HG02885 (cell line): ENCODE measurements at regions not wholly inside any gene's neighbourhood (a gene's known extent, or its start where the extent isn't known, plus 50 kb on each side); places are given as distances from the start of the nearest gene placed in this dataset.
"Not testable (repeated sequence)": the region's sequence is repeated elsewhere in the genome, so short reads cannot be mapped to it uniquely, and the experiment has no call there.

ENCODE experiments used
- ATAC-seq: cut with Tn5 transposase; IDR thresholded peaks from one replicate; pipeline ENCODE4 v1.9.1; 2021; ENCODE audit warnings: mild to moderate bottlenecking; ENCODE audit not compliant: unreplicated experiment, poor library complexity

GRCh38 chr2:7725171-7725849, 808.1 kb downstream of the RNF144A start:
- no peak for ATAC-seq

DNA sequence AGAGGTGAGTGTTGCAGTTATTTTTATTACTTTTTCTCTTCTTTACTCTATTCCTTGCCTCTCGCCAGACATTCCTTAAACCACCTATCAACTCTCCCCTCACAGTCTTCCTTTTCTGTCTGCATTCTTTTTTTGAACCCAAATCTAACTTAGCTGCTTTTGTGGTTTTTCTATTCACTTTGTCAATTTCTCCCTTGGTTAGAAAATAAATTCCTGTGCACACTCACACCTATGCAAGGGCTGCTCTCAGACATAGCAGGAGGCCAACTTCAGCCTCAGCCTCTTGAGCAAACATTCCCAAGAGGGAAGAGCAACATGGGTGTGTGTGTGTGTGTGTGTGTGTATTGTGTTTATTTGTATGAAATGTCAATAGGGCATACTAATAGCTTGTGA, 808.6 kb downstream of the RNF144A start:
- no peak for ATAC-seq

DNA sequence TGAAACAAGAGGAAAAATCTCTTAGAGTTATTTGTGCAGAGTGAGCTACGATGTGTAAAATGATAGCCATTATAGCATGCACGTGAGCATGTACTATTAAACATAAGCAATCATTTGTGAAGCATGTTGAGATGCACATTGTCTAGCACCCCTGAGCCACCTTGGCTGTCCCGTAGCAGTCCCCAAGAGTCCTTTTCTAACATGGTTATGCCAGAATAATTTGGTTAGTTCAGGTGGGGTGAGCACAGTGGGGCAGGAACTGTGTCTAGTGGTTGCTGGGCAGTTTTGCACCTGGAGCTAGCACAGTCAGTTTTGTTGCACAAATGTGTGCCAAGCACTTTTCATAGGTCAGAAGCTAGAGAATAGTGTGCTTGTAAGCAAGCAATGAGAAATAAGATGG, 809.8 kb downstream of the RNF144A start:
- no peak for ATAC-seq

DNA sequence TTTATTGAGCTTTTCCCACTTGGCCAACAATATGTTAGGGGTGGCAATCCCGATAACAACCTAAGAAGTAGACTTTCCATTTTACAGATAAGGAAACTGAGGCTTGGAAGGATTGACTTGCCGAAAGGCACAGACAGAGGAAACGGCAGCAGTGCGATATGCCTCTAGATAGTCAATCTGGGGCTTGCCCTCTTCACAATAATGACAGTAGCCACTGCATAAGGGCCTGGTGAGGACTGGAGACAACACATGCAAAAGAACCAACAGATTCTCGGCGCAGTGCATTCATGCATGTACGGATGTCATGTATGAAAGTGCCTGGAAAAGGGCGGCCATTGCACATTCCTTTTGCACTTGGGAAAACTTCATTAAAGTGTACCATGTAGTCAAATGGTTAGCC, 811.2 kb downstream of the RNF144A start:
- no peak for ATAC-seq

DNA sequence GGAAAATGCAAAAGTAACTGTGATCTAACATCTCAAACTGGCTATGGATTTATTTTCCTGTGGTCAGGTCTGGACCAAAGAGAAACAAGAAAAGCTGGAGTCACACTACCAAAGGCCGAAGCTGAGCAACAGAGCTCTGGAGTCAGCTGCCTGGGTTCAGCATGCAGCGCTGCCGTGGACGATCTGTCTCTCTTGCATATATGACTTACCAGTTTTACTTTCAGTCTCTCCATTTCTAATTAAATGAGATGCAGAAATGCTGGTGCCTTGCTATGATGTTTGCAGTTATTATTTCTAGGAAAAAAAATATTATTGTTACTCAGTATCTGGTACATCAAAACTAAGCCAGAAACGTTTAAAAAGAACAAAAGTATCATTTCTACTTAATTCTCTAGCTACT, 813.2 kb downstream of the RNF144A start:
- ATAC-seq: no peak

- ATAC-seq: no peak
These were observed 813.8 kb downstream of the RNF144A start for GRCh38 chr2:7730990-7731389.

GRCh38 chr2:7732497-7732896, 815.3 kb downstream of the RNF144A start:
- no peak for ATAC-seq

DNA sequence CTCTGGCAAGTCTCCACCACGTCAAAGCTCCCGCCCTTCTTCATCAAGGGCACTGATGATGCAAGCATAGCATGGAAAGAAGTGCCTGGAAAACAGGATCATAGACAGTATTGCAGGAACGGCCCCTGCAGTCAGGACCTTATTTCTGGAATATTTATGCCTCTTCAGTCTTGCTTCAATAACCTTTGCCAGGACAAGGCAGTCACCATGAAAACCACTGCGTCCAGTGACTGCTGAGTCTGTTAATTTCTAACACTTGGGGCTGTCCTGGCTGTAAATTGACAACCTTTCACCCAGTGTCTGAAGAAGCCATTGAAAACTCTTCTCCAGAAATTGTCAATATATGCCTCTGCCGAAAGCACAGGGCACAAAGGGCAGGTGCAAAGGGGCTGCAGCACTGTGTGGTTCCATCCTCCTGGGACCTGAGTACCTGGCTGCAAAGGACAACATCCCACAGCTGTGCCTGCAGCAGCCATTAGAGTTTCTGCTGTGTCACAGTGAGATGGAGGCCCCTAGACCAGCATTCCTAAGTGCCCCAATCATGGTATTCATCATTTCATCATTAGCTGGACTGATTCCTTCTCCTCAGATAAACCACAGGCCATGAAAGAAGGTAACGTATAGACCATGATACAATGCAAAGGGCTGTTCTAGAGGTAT, 819.6 kb downstream of the RNF144A start:
- ATAC-seq: no peak

DNA sequence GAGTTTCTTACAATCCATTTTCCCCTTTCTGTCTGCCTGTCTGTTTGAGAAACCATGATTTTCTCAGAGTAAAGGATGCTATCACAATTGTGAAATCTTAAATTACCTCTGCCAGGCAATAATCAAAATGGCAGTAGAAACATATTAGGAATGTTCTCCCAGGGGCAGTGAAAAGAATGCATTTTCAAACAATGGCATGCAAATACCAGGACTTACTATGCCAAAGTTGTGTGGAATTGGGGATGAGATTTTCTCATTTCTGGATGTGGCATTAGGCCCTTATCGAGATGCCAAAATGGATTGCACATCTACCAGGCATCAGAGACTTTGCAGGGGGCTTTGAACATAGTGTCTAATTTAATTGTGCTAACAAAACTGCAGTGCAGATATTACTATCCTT, 821.4 kb downstream of the RNF144A start:
- ATAC-seq: no peak

GRCh38 chr2:7740114-7740513, 822.9 kb downstream of the RNF144A start:
- no peak for ATAC-seq

DNA sequence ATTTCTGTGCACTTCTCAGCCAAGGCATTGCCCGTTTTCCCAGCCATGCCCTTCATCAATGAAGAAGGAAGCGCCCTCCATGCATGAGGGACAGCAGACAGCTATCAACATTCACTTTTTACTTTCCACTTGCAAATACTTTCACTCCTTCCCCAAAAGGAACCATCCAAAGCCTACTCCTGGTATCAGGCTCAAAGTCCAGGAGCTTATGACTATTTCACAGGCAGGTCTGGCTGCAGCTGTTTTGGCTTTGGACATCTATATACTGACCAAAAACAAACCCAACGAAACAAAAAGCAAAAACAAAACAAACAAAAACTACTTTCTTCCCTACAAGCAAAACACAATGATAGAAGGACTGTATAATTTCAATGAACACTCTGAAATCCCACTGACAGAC, 825.1 kb downstream of the RNF144A start:
- ATAC-seq: no peak

GRCh38 chr2:7744827-7745226, 827.6 kb downstream of the RNF144A start:
- ATAC-seq: no peak

DNA sequence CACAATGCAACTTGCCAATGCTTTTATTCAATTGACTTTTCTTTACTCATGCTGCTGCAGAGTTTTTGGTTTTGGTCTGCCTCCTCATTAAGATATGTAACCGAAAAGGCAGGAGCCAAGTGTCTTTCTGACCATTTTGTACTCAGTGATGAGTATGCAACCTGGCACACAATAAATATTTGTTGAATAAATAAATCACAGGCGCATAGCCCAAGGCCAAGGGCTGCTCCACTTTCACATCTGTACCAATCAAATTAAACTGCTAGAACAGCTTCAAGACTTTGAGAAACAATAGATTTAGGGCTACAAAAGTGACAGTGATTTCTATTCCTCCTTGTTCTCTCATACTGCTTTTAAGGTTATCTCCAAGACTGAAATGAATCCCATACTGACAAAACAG, 828.2 kb downstream of the RNF144A start:
- ATAC-seq: no peak

GRCh38 chr2:7748717-7749415, 831.7 kb downstream of the RNF144A start:
- no peak for ATAC-seq

GRCh38 chr2:7749895-7750559, 832.8 kb downstream of the RNF144A start:
- ATAC-seq: no peak

GRCh38 chr2:7752291-7752690, 835.1 kb downstream of the RNF144A start:
- no peak for ATAC-seq

DNA sequence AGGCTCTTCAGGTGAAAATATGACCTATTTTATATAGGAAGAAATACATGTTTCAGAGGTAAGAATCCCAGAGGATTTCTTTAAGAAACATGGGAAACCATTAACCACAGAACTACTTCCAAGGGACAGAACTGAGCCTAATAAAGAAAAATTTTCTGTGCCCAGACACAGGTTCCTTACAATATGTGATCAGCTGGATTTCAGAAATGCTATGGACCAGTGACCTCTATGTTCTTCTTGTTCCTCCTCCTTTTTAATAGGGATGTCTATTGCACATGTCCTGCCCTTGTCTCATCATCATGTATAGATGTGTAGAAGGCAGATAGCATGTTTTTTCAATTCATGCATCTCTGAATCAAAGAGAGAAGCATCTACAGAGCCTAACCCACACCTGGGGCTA, 836.6 kb downstream of the RNF144A start:
- ATAC-seq: no peak

DNA sequence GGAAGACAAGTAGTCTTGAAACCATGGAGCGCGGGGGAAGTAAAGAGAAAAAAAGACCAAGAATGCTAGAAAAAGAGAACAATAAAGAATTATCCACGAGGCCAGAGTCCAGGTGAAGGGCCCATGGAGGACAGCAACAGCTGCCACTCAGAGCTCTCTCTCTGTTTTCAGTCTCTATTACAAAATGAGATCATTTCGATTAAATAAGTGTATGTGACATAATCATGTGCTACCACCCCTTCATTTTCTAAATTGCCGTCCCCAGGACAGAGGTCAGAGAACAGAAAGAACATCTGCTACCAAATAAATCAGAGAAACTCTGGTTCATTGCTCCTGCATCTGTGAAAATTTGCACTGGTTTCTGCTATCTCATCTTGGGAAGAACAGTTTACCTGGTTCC, 838.7 kb downstream of the RNF144A start:
- no peak for ATAC-seq

- peak; percentile 69 for ATAC-seq
These were observed 841.0 kb downstream of the RNF144A start for GRCh38 chr2:7758073-7758759.

DNA sequence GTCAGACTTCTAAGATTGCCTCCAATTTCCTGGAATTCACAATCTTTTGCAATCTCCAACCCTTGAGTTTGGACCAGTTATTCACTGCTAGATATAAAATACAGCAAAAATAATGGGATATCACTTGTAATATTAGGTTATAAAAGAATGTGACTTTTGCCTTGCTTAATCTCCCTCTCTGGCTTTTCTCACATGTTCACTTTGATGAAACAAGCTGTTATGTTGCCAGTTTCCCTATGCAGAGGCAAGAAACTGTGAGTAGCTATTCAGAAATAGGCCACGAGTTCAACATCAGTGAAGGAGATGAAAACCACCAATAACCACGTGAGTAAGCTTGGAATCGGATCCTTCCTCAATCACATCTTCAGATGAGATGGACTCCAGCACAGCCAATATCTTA, 842.7 kb downstream of the RNF144A start:
- ATAC-seq: no peak

GRCh38 chr2:7763418-7763817, 846.2 kb downstream of the RNF144A start:
- ATAC-seq: not testable (repeated sequence)
